H1 (cell line): ENCODE measurements at regions not wholly inside any gene's neighbourhood (a gene's known extent, or its start where the extent isn't known, plus 50 kb on each side); places are given as distances from the start of the nearest gene placed in this dataset.
A peak's percentile ranks its signal among the peaks of the same experiment; 100 is the strongest.

ENCODE experiments used
- CTCF ChIA-PET: fragments of 300-600 bp; sonication (Branson Sonifier 250); formaldehyde crosslinking; loops from one replicate; lab custom pipeline; 2021; ENCODE audit not compliant: partially characterized antibody; lab: Charles Lee
- POLR2A ChIA-PET: fragments of 300-600 bp; sonication (Branson Sonifier 250); formaldehyde crosslinking; loops from one replicate; lab custom pipeline; 2021; ENCODE audit warnings: inconsistent platforms; ENCODE audit not compliant: partially characterized antibody; lab: Charles Lee
- DNase-seq, 2 experiments: peaks; one replicate each; pipeline versions ENCODE4 v3.0.0 to v3.0.0-alpha.2; 2010 to 2022; ENCODE audit warnings: low spot score in 2 of 2, low read depth in 1 of 2, mixed read lengths in 1 of 2
- FAIRE-seq: peaks from 2 replicates; lab custom pipeline; 2011; peaks lifted over from hg19 to GRCh38; lab: Jason Lieb, UNC
- H2AFZ ChIP-seq: 2 replicates; pipeline ENCODE4 v1.8.1; 2012; ENCODE audit warnings: low read length, inconsistent platforms
- H2AK5ac ChIP-seq: 2 replicates; pipeline ENCODE4 v1.6.1; 2013; ENCODE audit warnings: low read depth, low read length
- H2BK120ac ChIP-seq: replicated peaks from 2 replicates; pipeline ENCODE3; 2013; ENCODE audit warnings: low read depth, low read length, inconsistent platforms
- H2BK12ac ChIP-seq: 2 replicates; pipeline ENCODE4 v1.6.1; 2013; ENCODE audit warnings: low read depth, low read length
- H2BK15ac ChIP-seq: 2 replicates; pipeline ENCODE4 v1.6.1; 2013; ENCODE audit warnings: low read length
- H2BK20ac ChIP-seq: 2 replicates; pipeline ENCODE4 v1.6.1; 2013; ENCODE audit warnings: low read length
- H2BK5ac ChIP-seq: 2 replicates; pipeline ENCODE4 v1.6.1; 2013; ENCODE audit warnings: low read depth, low read length
- H3K14ac ChIP-seq: 2 replicates; pipeline ENCODE4 v1.6.1; 2013; ENCODE audit warnings: inconsistent platforms; ENCODE audit not compliant: insufficient read length
- H3K18ac ChIP-seq: 2 replicates; pipeline ENCODE4 v1.6.1; 2013; ENCODE audit warnings: low read length; ENCODE audit errors: extremely low read depth
- H3K23ac ChIP-seq: 2 replicates; pipeline ENCODE4 v1.6.1; 2013; ENCODE audit warnings: inconsistent platforms; ENCODE audit not compliant: insufficient read length
- H3K23me2 ChIP-seq: 2 replicates; pipeline ENCODE4 v1.6.1; 2013; ENCODE audit warnings: low read depth, low read length
- H3K27ac ChIP-seq: 2 replicates; pipeline ENCODE4 v1.6.1; 2011; ENCODE audit warnings: low read depth, low read length, inconsistent platforms
- H3K27me3 ChIP-seq, 4 experiments: replicated peaks in 1 of 4; 1 replicate in 1 of 4; 2 replicates in 3 of 4; pipeline versions ENCODE4 v1.6.1 to v1.8.1; 2011 to 2013; ENCODE audit warnings: low read length in 3 of 4, mild to moderate bottlenecking in 3 of 4, inconsistent platforms in 2 of 4, mixed read lengths in 2 of 4, moderate library complexity in 1 of 4; ENCODE audit not compliant: control insufficient read depth in 3 of 4, insufficient read depth in 3 of 4; ENCODE audit errors: extremely low read depth in 1 of 4
- H3K36me3 ChIP-seq, 4 experiments: 2 replicates each; pipeline versions ENCODE4 v1.6.1 to v1.8.1; 2011 to 2013; ENCODE audit warnings: mild to moderate bottlenecking in 4 of 4, low read length in 3 of 4, moderate library complexity in 2 of 4, control low read depth in 1 of 4, inconsistent platforms in 1 of 4; ENCODE audit not compliant: insufficient read depth in 4 of 4, control insufficient read depth in 2 of 4
- H3K4ac ChIP-seq: replicated peaks from 2 replicates; pipeline ENCODE3; 2013; ENCODE audit warnings: low read length, low read depth, mixed read lengths, inconsistent platforms; ENCODE audit not compliant: insufficient read length
- H3K4me1 ChIP-seq, 4 experiments: replicated peaks in 1 of 4; 1 replicate in 1 of 4; 2 replicates in 3 of 4; pipeline versions ENCODE4 v1.6.1 to v1.8.1; 2011 to 2013; ENCODE audit warnings: low read length in 3 of 4, inconsistent platforms in 2 of 4, mixed read lengths in 1 of 4; ENCODE audit not compliant: insufficient read depth in 4 of 4, control insufficient read depth in 3 of 4
- H3K4me2 ChIP-seq, 2 experiments: 2 replicates each; pipeline versions ENCODE4 v1.6.1 to v1.8.1; 2011 to 2013; ENCODE audit warnings: low read depth in 2 of 2, low read length in 2 of 2, control low read depth in 1 of 2, inconsistent platforms in 1 of 2, mild to moderate bottlenecking in 1 of 2; ENCODE audit not compliant: insufficient read depth in 1 of 2
- H3K4me3 ChIP-seq, 4 experiments: fragments of 200-600, 300-600 bp in 1 of 4; sonication (generic), shearing (Covaris generic), sonication (Bioruptor Twin) in 1 of 4; 2 replicates each; pipeline versions ENCODE4 v1.5.1 to v1.8.1; 2011 to 2016; ENCODE audit warnings: low read length in 4 of 4, low read depth in 3 of 4, control low read depth in 2 of 4, inconsistent platforms in 2 of 4, mild to moderate bottlenecking in 2 of 4, mixed read lengths in 1 of 4, moderate library complexity in 1 of 4; ENCODE audit not compliant: insufficient read depth in 2 of 4; ENCODE audit errors: extremely low read depth in 1 of 4
- H3K56ac ChIP-seq: replicated peaks from 2 replicates; pipeline ENCODE3; 2013; ENCODE audit warnings: low read depth, mild to moderate bottlenecking, mixed read lengths, low read length, inconsistent platforms; ENCODE audit not compliant: insufficient read length
- H3K79me1 ChIP-seq: 2 replicates; pipeline ENCODE4 v1.6.1; 2013; ENCODE audit warnings: low read depth, low read length, control low read depth
- H3K79me2 ChIP-seq, 2 experiments: 2 replicates each; pipeline versions ENCODE4 v1.6.1 to v1.8.1; 2012 to 2013; ENCODE audit warnings: low read length in 2 of 2, mild to moderate bottlenecking in 2 of 2, inconsistent platforms in 1 of 2; ENCODE audit not compliant: insufficient read depth in 2 of 2, control insufficient read depth in 1 of 2
- H3K9ac ChIP-seq, 4 experiments: replicated peaks in 1 of 4; 1 replicate in 1 of 4; 2 replicates in 3 of 4; pipeline versions ENCODE4 v1.6.1 to v1.8.1; 2011 to 2013; ENCODE audit warnings: low read depth in 3 of 4, low read length in 3 of 4, control low read depth in 2 of 4, mild to moderate bottlenecking in 2 of 4, moderate library complexity in 2 of 4, inconsistent platforms in 1 of 4; ENCODE audit errors: extremely low read depth in 1 of 4
- H3K9me3 ChIP-seq, 2 experiments: 2 replicates each; pipeline versions ENCODE4 v1.6.1 to v1.8.1; 2012 to 2013; ENCODE audit warnings: mild to moderate bottlenecking in 2 of 2, moderate library complexity in 2 of 2, control low read depth in 1 of 2, inconsistent platforms in 1 of 2, low read depth in 1 of 2, low read length in 1 of 2, mixed read lengths in 1 of 2; ENCODE audit not compliant: insufficient read depth in 2 of 2
- H4K20me1 ChIP-seq, 2 experiments: replicated peaks in 1 of 2; 2 replicates each; pipeline versions ENCODE3 to v1.8.1; 2011 to 2013; ENCODE audit warnings: inconsistent platforms in 2 of 2, low read length in 2 of 2, mild to moderate bottlenecking in 1 of 2; ENCODE audit not compliant: insufficient read depth in 2 of 2, control insufficient read depth in 1 of 2
- H4K5ac ChIP-seq: 2 replicates; pipeline ENCODE4 v1.6.1; 2013; ENCODE audit warnings: low read length, low read depth, mixed read lengths, inconsistent platforms; ENCODE audit not compliant: insufficient read length
- H4K8ac ChIP-seq: 2 replicates; pipeline ENCODE4 v1.8.0; 2013; ENCODE audit warnings: mild to moderate bottlenecking, moderate library complexity, low read length, inconsistent platforms; ENCODE audit not compliant: insufficient read depth; ENCODE audit errors: extremely low read depth
- H4K91ac ChIP-seq: replicated peaks from 2 replicates; pipeline ENCODE3; 2013; ENCODE audit warnings: low read length, mixed read lengths, inconsistent platforms; ENCODE audit not compliant: insufficient read length
- POLR2AphosphoS5 ChIP-seq: IDR thresholded peaks from 2 replicates; pipeline ENCODE4 v1.6.1; 2011; ENCODE audit warnings: low read depth, low read length
- RAD21 ChIP-seq, 2 experiments: IDR thresholded peaks in 1 of 2; conservative IDR thresholded peaks in 1 of 2; 2 replicates each; pipeline ENCODE4 v1.6.1; 2011; ENCODE audit warnings: low read depth in 2 of 2, low read length in 2 of 2, improper control_type of control experiment in 1 of 2, inconsistent platforms in 1 of 2, mild to moderate bottlenecking in 1 of 2, moderate library complexity in 1 of 2
- WGBS, 2 experiments: shearing (Covaris generic) in 1 of 2; methylation state at CpG; one replicate each; pipeline versions ENCODE4 v1.1.6 to v1.1.7; 2013 to 2015; ENCODE audit warnings: low lambda C conversion rate in 2 of 2, mixed read lengths in 2 of 2, inconsistent platforms in 1 of 2, low coverage in 1 of 2, missing lambda C conversion rate in 1 of 2; ENCODE audit not compliant: insufficient replicate concordance in 2 of 2, insufficient coverage in 1 of 2, insufficient read length in 1 of 2; ENCODE audit errors: extremely low coverage in 1 of 2, missing lambda C conversion rate in 1 of 2; 5-methylcytosine and 5-hydroxymethylcytosine counted together

- no peak overlapping the region for H3K23ac ChIP-seq
- H3K79me1 ChIP-seq: no peaks in the 10 kb centered on the region
- H3K36me3 ChIP-seq: no peaks in the 10 kb centered on the region
- no peak overlapping the region for H2BK12ac ChIP-seq
- H3K27ac ChIP-seq: no peak overlapping the region
- no peak overlapping the region for H4K91ac ChIP-seq
- H3K4ac ChIP-seq: no peak overlapping the region
- no peak overlapping the region for H3K4me3 ChIP-seq
- H2BK15ac ChIP-seq: no peak overlapping the region
- no peaks in the 10 kb centered on the region for H3K9me3 ChIP-seq
- 75% methylated on average over 3 of the region's 4 CpGs; no CpG with 5 or more reads in 1 of the 2 experiments for WGBS, 2 experiments
- no peak overlapping the region for H4K8ac ChIP-seq
- H2BK5ac ChIP-seq: no peak overlapping the region
- no peaks in the 10 kb centered on the region for H3K27me3 ChIP-seq
- no peak overlapping the region for H2BK120ac ChIP-seq
- no peak overlapping the region for H3K4me2 ChIP-seq
- H3K23me2 ChIP-seq: no peaks in the 10 kb centered on the region
- no peak overlapping the region for H3K14ac ChIP-seq
- ChIA-PET POLR2A (no interaction called here), CTCF (no interaction called here)
- no peak for TF ChIP-seq POLR2AphosphoS5
- peak in 1 of 2 experiments; percentile 13; a peak in 1 of 4 replicates for TF ChIP-seq RAD21 (IDR thresholded peaks at IDR 0.05 in 1 of 2, conservative IDR thresholded peaks at IDR 0.05 in 1 of 2; ENCODE audit: low read depth in 2 of 2, low read length in 2 of 2)
- no peak overlapping the region for H4K5ac ChIP-seq
- FAIRE-seq (no peak), DNase-seq (no peak)
- peaks cover 0 to 5% (median 0%) of the 10 kb centered on the region in 4 experiments; a peak in 2 of 7 replicates for H3K4me1 ChIP-seq
- no peaks in the 10 kb centered on the region for H3K79me2 ChIP-seq
- no peak overlapping the region for H3K18ac ChIP-seq
- H4K20me1 ChIP-seq: no peaks in the 10 kb centered on the region
- H2BK20ac ChIP-seq: no peak overlapping the region
- no peak overlapping the region for H2AK5ac ChIP-seq
- H2AFZ ChIP-seq: no peak overlapping the region
- no peak overlapping the region for H3K56ac ChIP-seq
- no peak overlapping the region for H3K9ac ChIP-seq
These were observed 495.6 kb downstream of the BCOR start for GRCh38 chrX:39602195-39602594.
